ENCODE measurements at regions not wholly inside any gene's neighbourhood (a gene's known extent, or its start where the extent isn't known, plus 50 kb on each side); places are given as distances from the start of the nearest gene placed in this dataset.

DNA sequence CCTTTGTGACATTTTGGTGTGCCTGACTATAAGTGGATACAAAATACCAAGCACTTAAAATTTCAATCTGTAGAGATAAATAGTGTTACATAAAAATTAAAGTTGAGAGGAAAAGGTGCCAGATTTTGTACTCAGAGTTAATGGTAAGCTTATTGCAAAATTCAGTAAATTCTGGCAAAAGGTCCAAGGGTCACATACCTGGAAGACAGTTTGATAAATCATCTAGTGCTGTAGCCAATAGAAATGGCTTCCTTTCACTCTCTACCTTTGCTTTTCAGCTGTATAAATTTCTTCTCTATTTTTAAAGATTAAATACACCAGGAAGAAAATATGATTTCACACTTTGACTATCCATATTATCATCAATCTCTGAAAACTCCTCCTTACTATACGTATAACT lies 690.2 kb upstream of the NRSN1 start:
- no peaks in the 10 kb centered on the region for H3K27me3 ChIP-seq (ENCODE audit: insufficient read depth, low read depth)
- no peaks in the 10 kb centered on the region for H3K9me2 ChIP-seq (ENCODE audit: insufficient read depth)
- no peaks in the 10 kb centered on the region for H3K4me1 ChIP-seq (replicated peaks; ENCODE audit: insufficient read depth)
- DNase-seq, result no peak
- H3F3A ChIP-seq (ENCODE audit: insufficient read depth, low read depth), result no peaks in the 10 kb centered on the region
- no peaks in the 10 kb centered on the region for H4K20me1 ChIP-seq (ENCODE audit: insufficient read depth)
- no peaks in the 10 kb centered on the region for H3K36me3 ChIP-seq (ENCODE audit: low read depth)
- BruUV-seq (replicated peaks), result no TSS peak
- H3K4me3 ChIP-seq, result no peak overlapping the region
- no peaks in the 10 kb centered on the region for H3K79me2 ChIP-seq (ENCODE audit: low read depth)
- no peak overlapping the region for H3K27ac ChIP-seq
- no peak for TF ChIP-seq EZH2 (IDR thresholded peaks at IDR 0.05; ENCODE audit: low read depth)
- no peak for TF ChIP-seq CTCF (conservative IDR thresholded peaks at IDR 0.05)
- ChIA-PET CTCF (no interaction called here), POLR2A (ENCODE audit: unreplicated experiment) (no interaction called here)
- intact Hi-C loops (cut with micrococcal nuclease; ENCODE audit: unreplicated experiment), result no loop called here
- H3K9me3 ChIP-seq (ENCODE audit: insufficient read depth, low read depth), result no peaks in the 10 kb centered on the region
- no peak overlapping the region for H3K4me2 ChIP-seq
- H2AFZ ChIP-seq, result 0 out of 2 replicates have a peak overlapping the region, but pooled peaks have one; percentile 8

DNA sequence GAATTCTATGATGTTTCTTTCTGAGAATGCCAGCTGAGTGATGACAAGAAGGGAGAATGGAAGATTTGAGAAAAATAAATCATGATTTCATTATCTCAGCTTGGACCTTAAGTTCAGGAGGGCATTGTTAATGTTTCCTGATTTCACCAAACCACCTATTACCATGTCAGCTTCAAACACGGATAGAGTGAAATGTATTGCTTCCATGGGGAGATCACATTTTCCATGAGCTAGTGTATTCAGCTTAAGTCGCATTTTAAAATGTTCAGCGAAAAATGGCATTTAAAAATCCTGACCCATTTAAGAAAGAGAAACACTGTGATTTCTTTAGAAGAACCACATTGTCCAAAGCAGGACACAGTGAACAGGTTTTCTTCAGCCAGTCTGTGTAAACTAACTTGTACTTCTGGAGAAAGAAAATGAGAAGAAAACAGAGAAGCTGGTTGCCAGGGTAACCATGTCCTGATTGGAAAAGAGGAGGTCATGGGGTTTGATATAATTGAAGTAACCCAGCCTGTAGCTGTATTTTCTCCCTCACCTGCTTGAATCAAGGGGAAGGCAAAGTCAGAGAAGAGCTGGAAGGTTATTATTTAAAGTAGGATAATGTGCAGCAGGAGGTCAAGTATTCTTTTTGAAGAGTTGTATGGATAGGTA lies 684.1 kb upstream of the NRSN1 start:
- ChIA-PET POLR2A (ENCODE audit: unreplicated experiment) (no interaction called here), CTCF (no interaction called here)
- no peaks in the 10 kb centered on the region for H3K79me2 ChIP-seq (ENCODE audit: low read depth)
- no peaks in the 10 kb centered on the region for H4K20me1 ChIP-seq (ENCODE audit: insufficient read depth)
- no peak overlapping the region for H3K4me2 ChIP-seq
- no TSS peak for BruUV-seq (replicated peaks)
- no peak overlapping the region for H3K4me3 ChIP-seq
- intact Hi-C loops (cut with micrococcal nuclease; ENCODE audit: unreplicated experiment), result no loop called here
- H3K4me1 ChIP-seq (replicated peaks; ENCODE audit: insufficient read depth), result no peaks in the 10 kb centered on the region
- no peaks in the 10 kb centered on the region for H3K36me3 ChIP-seq (ENCODE audit: low read depth)
- TF ChIP-seq CTCF (conservative IDR thresholded peaks at IDR 0.05) (no peak), EZH2 (IDR thresholded peaks at IDR 0.05; ENCODE audit: low read depth) (no peak)
- H3K27me3 ChIP-seq (ENCODE audit: insufficient read depth, low read depth), result no peaks in the 10 kb centered on the region
- H2AFZ ChIP-seq, result no peak overlapping the region
- H3F3A ChIP-seq (ENCODE audit: insufficient read depth, low read depth), result no peaks in the 10 kb centered on the region
- H3K9me3 ChIP-seq (ENCODE audit: insufficient read depth, low read depth), result no peaks in the 10 kb centered on the region
- DNase-seq, result no peak
- no peaks in the 10 kb centered on the region for H3K9me2 ChIP-seq (ENCODE audit: insufficient read depth)
- H3K27ac ChIP-seq, result no peak overlapping the region

DNA sequence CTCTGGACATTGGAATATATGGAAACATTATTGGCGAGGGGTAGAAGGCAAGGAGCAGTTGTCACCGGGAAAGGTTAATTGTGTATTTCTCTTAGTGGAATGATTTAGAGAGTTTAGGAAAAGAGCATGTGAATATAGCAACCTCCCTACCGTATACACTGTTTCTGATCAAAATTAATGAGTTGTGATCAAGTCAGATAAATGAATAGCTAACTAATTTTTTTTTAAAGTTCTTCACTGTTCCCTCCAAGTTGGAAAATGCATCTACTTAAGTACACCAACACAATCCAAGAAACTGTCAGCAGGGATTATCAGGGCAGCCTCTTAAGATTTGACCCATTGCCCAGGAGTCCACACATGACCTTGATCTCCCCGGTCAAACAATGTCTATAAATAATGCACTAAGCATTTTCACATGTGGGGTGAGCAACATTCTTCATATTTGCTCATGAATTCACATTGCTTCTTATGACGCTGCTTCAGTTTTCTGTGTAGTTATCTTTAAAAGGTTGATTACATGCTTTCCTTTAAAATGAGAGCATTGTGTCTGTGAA lies 680.8 kb upstream of the NRSN1 start:
- intact Hi-C loops (cut with micrococcal nuclease; ENCODE audit: unreplicated experiment), result loop anchor here (5.0 kb wide), 2 partner anchors 618 to 1858 kb away; no protein-coding TSS in a partner anchor
- TF ChIP-seq EZH2 (IDR thresholded peaks at IDR 0.05; ENCODE audit: low read depth) (no peak), CTCF (conservative IDR thresholded peaks at IDR 0.05) (no peak)
- CTCF ChIA-PET, result no interaction called here
- no peaks in the 10 kb centered on the region for H3K27me3 ChIP-seq (ENCODE audit: insufficient read depth, low read depth)
- H2AFZ ChIP-seq, result no peak overlapping the region
- no peaks in the 10 kb centered on the region for H4K20me1 ChIP-seq (ENCODE audit: insufficient read depth)
- no peak overlapping the region for H3K27ac ChIP-seq
- H3K4me1 ChIP-seq (replicated peaks; ENCODE audit: insufficient read depth), result no peaks in the 10 kb centered on the region
- no peaks in the 10 kb centered on the region for H3F3A ChIP-seq (ENCODE audit: insufficient read depth, low read depth)
- no peak overlapping the region for H3K4me2 ChIP-seq
- no peaks in the 10 kb centered on the region for H3K9me3 ChIP-seq (ENCODE audit: insufficient read depth, low read depth)
- BruUV-seq (replicated peaks), result no TSS peak
- H3K4me3 ChIP-seq, result no peak overlapping the region
- no peak for DNase-seq
- H3K36me3 ChIP-seq (ENCODE audit: low read depth), result no peaks in the 10 kb centered on the region
- H3K79me2 ChIP-seq (ENCODE audit: low read depth), result no peaks in the 10 kb centered on the region
- POLR2A ChIA-PET (ENCODE audit: unreplicated experiment), result no interaction called here
- no peaks in the 10 kb centered on the region for H3K9me2 ChIP-seq (ENCODE audit: insufficient read depth)
